Keratinocyte (primary cell): ENCODE measurements at regions not wholly inside any gene's neighbourhood (a gene's known extent, or its start where the extent isn't known, plus 50 kb on each side); places are given as distances from the start of the nearest gene placed in this dataset.

Experiments used
- CTCF ChIP-seq, 3 experiments: IDR thresholded peaks in 1 of 3; conservative IDR thresholded peaks in 1 of 3; optimal IDR thresholded peaks in 1 of 3; 2 replicates in 2 of 3; 3 replicates in 1 of 3; pipeline versions ENCODE3 to v1.5.1; 2011; ENCODE audit warnings: low read length in 3 of 3, mild to moderate bottlenecking in 3 of 3, moderate library complexity in 2 of 3, control low read depth in 1 of 3, inconsistent platforms in 1 of 3; ENCODE audit not compliant: insufficient read depth in 2 of 3; ENCODE audit errors: extremely low read depth in 1 of 3
- EZH2 ChIP-seq: IDR thresholded peaks from one replicate; pipeline ENCODE4 v1.6.1; 2012; ENCODE audit warnings: inconsistent platforms, mild to moderate bottlenecking, low read length, moderate library complexity

DNA sequence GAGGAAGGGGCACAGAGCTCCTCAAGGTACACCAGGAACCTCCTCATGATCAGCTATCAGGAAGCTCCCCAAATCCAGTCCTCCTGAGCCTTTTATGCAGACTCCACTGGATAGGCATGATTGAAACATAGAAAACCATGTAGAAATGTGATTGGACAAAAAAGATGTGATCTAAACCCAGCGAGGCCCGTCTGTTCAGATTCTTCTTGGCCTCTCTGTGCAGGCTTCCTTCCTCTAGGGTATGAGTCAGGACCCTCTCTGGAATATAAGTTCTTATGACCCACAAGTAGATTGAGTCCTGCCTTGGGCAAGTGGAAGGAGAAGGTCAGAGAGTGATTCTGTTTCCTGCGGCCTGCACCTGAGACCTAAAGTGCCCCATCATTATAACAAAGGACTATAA, 166.3 kb downstream of the PHLDA1 start:
- TF ChIP-seq CTCF (optimal IDR thresholded peaks at IDR 0.05 in 1 of 3, IDR thresholded peaks at IDR 0.05 in 1 of 3, conservative IDR thresholded peaks at IDR 0.05 in 1 of 3; ENCODE audit: extremely low read depth in 1 of 3, insufficient read depth in 2 of 3, low read length in 3 of 3) (no peak), EZH2 (no peak)
